OCI-LY1 (cell line): ENCODE measurements at regions not wholly inside any gene's neighbourhood (a gene's known extent, or its start where the extent isn't known, plus 50 kb on each side); places are given as distances from the start of the nearest gene placed in this dataset.

ENCODE experiments used
- EZH2 ChIP-seq: fragments of 200-600 bp; sonication (generic), shearing (Covaris generic); IDR thresholded peaks from 2 replicates; pipeline ENCODE4 v1.8.0; 2017; ENCODE audit warnings: borderline replicate concordance, mixed run types, mild to moderate bottlenecking, antibody characterized with exemption, low read length, moderate library complexity, mixed read lengths
- TF ChIP-seq, protein P1 (sequence below): fragments of 200-600 bp; sonication (generic), shearing (Covaris generic); IDR thresholded peaks from 2 replicates; pipeline ENCODE4 v1.5.1; 2017; ENCODE audit warnings: mild to moderate bottlenecking, antibody characterized with exemption, low read length, moderate library complexity, mixed read lengths

DNA sequence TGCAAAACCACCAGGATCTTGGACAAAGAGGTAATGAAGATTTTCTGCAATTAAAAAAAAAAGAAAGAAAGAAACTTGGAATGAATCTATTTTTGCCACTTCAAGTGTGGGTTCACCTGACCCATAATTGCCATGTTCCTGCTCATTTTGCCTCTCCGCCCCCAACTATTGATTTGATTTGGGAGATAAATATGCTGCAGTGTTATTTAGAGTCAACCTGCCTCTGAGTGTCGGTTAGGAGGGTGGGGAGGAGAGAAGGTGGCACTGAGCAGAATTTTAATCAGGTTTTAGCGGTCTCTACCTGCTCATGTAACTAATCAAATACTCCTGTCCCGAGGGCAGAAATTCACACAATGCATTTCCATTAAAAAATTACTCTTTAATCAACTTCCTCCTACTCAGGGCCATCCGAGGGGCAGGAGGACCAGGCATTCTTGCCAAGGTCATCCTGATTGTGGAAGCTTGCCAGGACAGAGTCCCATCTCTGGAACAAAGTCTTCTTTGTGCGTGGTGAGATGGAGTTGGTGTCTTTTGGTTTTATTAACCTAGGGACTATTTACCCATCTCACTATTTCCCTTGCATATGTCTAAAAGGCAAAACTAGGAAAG, 300.1 kb downstream of the CDH26 start:
- TF ChIP-seq, protein P1, sequence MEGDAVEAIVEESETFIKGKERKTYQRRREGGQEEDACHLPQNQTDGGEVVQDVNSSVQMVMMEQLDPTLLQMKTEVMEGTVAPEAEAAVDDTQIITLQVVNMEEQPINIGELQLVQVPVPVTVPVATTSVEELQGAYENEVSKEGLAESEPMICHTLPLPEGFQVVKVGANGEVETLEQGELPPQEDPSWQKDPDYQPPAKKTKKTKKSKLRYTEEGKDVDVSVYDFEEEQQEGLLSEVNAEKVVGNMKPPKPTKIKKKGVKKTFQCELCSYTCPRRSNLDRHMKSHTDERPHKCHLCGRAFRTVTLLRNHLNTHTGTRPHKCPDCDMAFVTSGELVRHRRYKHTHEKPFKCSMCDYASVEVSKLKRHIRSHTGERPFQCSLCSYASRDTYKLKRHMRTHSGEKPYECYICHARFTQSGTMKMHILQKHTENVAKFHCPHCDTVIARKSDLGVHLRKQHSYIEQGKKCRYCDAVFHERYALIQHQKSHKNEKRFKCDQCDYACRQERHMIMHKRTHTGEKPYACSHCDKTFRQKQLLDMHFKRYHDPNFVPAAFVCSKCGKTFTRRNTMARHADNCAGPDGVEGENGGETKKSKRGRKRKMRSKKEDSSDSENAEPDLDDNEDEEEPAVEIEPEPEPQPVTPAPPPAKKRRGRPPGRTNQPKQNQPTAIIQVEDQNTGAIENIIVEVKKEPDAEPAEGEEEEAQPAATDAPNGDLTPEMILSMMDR = no peak
- TF ChIP-seq EZH2 = no peak
